Testis (tissue), 2 donors: ENCODE measurements at regions not wholly inside any gene's neighbourhood (a gene's known extent, or its start where the extent isn't known, plus 50 kb on each side); places are given as distances from the start of the nearest gene placed in this dataset.

ENCODE experiments used
- CTCF ChIP-seq, 3 experiments: fragments of 450-650 bp in 2 of 3; fragments of 200-600 bp in 1 of 3; sonication (generic) in 1 of 3; IDR thresholded peaks; one replicate each; pipeline ENCODE4 v1.5.1; 2016 to 2019; ENCODE audit warnings: antibody characterized with exemption in 3 of 3, mild to moderate bottlenecking in 2 of 3, moderate library complexity in 1 of 3
- POLR2A ChIP-seq: fragments of 450-650 bp; IDR thresholded peaks from one replicate; pipeline ENCODE4 v1.6.1; 2017; ENCODE audit warnings: antibody characterized with exemption, mild to moderate bottlenecking, moderate library complexity

GRCh38 chr7:115578576-115578975 is 452.0 kb downstream of the TFEC start:
- TF ChIP-seq CTCF (IDR thresholded peaks at IDR 0.05): no peak
- TF ChIP-seq POLR2A: no peak
